ENCODE measurements at regions not wholly inside any gene's neighbourhood (a gene's known extent, or its start where the extent isn't known, plus 50 kb on each side); places are given as distances from the start of the nearest gene placed in this dataset.

GRCh38 chr5:110909415-110909814 lies 162.1 kb upstream of the TSLP start:
- no peak for TF ChIP-seq YY1 (IDR thresholded peaks at IDR 0.05; ENCODE audit: low read depth)
- TF ChIP-seq EP300 (IDR thresholded peaks at IDR 0.05; ENCODE audit: borderline replicate concordance) = no peak
- TF ChIP-seq CEBPB (IDR thresholded peaks at IDR 0.05) = no peak
- no peak for TF ChIP-seq NFIC (IDR thresholded peaks at IDR 0.05)
- no peak for TF ChIP-seq CREB1 (IDR thresholded peaks at IDR 0.05; ENCODE audit: low read depth)
- TF ChIP-seq RAD21 (IDR thresholded peaks at IDR 0.05; ENCODE audit: low read depth) = no peak
- no peak for TF ChIP-seq TAF1 (IDR thresholded peaks at IDR 0.05; ENCODE audit: low read depth)
- no peak for TF ChIP-seq FOXM1 (IDR thresholded peaks at IDR 0.05; ENCODE audit: borderline replicate concordance, low read depth)
- TF ChIP-seq REST (IDR thresholded peaks at IDR 0.05; ENCODE audit: low read depth) = no peak
- TF ChIP-seq MAX (IDR thresholded peaks at IDR 0.05) = no peak
- no peak for TF ChIP-seq TCF12 (IDR thresholded peaks at IDR 0.05; ENCODE audit: low read depth)
- no peak for TF ChIP-seq EGR1 (IDR thresholded peaks at IDR 0.05)

- TF ChIP-seq FOXM1 (IDR thresholded peaks at IDR 0.05; ENCODE audit: borderline replicate concordance, low read depth) (no peak), NFIC (IDR thresholded peaks at IDR 0.05) (no peak), REST (IDR thresholded peaks at IDR 0.05; ENCODE audit: low read depth) (no peak), MAX (IDR thresholded peaks at IDR 0.05) (no peak), CEBPB (IDR thresholded peaks at IDR 0.05) (no peak), EP300 (IDR thresholded peaks at IDR 0.05; ENCODE audit: borderline replicate concordance) (no peak), YY1 (IDR thresholded peaks at IDR 0.05; ENCODE audit: low read depth) (no peak), EGR1 (IDR thresholded peaks at IDR 0.05) (no peak), ZBTB7A (IDR thresholded peaks at IDR 0.05; ENCODE audit: low read depth) (no peak), TCF12 (IDR thresholded peaks at IDR 0.05; ENCODE audit: low read depth) (no peak), USF1 (IDR thresholded peaks at IDR 0.05) (no peak), CREB1 (IDR thresholded peaks at IDR 0.05; ENCODE audit: low read depth) (no peak), RAD21 (IDR thresholded peaks at IDR 0.05; ENCODE audit: low read depth) (no peak), TAF1 (IDR thresholded peaks at IDR 0.05; ENCODE audit: low read depth) (no peak), TEAD4 (IDR thresholded peaks at IDR 0.05) (no peak)
Measured at GRCh38 chr5:110909950-110910349, 161.6 kb upstream of the TSLP start.

- no peak for TF ChIP-seq TEAD4 (IDR thresholded peaks at IDR 0.05)
- no peak for TF ChIP-seq EP300 (IDR thresholded peaks at IDR 0.05; ENCODE audit: borderline replicate concordance)
- TF ChIP-seq TAF1 (IDR thresholded peaks at IDR 0.05; ENCODE audit: low read depth) = no peak
- no peak for TF ChIP-seq EGR1 (IDR thresholded peaks at IDR 0.05)
- TF ChIP-seq RAD21 (IDR thresholded peaks at IDR 0.05; ENCODE audit: low read depth) = no peak
- TF ChIP-seq NFIC (IDR thresholded peaks at IDR 0.05) = no peak
- TF ChIP-seq CEBPB (IDR thresholded peaks at IDR 0.05) = no peak
- TF ChIP-seq CREB1 (IDR thresholded peaks at IDR 0.05; ENCODE audit: low read depth) = no peak
- TF ChIP-seq REST (IDR thresholded peaks at IDR 0.05; ENCODE audit: low read depth) = no peak
- TF ChIP-seq ZBTB7A (IDR thresholded peaks at IDR 0.05; ENCODE audit: low read depth) = no peak
Measured at GRCh38 chr5:110913221-110913620, 158.3 kb upstream of the TSLP start.

- TF ChIP-seq YY1 (IDR thresholded peaks at IDR 0.05; ENCODE audit: low read depth) (no peak), CEBPB (IDR thresholded peaks at IDR 0.05) (no peak), TAF1 (IDR thresholded peaks at IDR 0.05; ENCODE audit: low read depth) (no peak), EP300 (IDR thresholded peaks at IDR 0.05; ENCODE audit: borderline replicate concordance) (no peak), EGR1 (IDR thresholded peaks at IDR 0.05) (no peak), CREB1 (IDR thresholded peaks at IDR 0.05; ENCODE audit: low read depth) (no peak)
Measured at GRCh38 chr5:110916381-110917049, 155.0 kb upstream of the TSLP start.

Data from Ishikawa (cell line).